Endothelial cell of umbilical vein (primary cell): ENCODE measurements at regions not wholly inside any gene's neighbourhood (a gene's known extent, or its start where the extent isn't known, plus 50 kb on each side); places are given as distances from the start of the nearest gene placed in this dataset.

Source experiments
- BruUV-seq: library from RNA; stranded (reverse); fragments of 400-500 nt; replicated peaks from 2 replicates; lab custom pipeline; 2021; lab: Mats Ljungman, UMichigan
- CTCF ChIA-PET: fragments of 300-600, 350-600 bp; sonication (Branson Sonifier 250); formaldehyde crosslinking; loops from one replicate; lab custom pipeline; 2021; ENCODE audit warnings: antibody characterized with exemption, inconsistent platforms; lab: Charles Lee
- POLR2A ChIA-PET: fragments of 300-600, 350-600 bp; sonication (Branson Sonifier 250); formaldehyde crosslinking; loops from one replicate; lab custom pipeline; 2021; ENCODE audit warnings: antibody characterized with exemption, inconsistent platforms; lab: Charles Lee
- DNase-seq: peaks from one replicate; pipeline ENCODE4 v3.0.0-alpha.2; 2011; ENCODE audit warnings: low read depth, low spot score
- FAIRE-seq: peaks from 2 replicates; lab custom pipeline; 2011; peaks lifted over from hg19 to GRCh38; lab: Jason Lieb, UNC
- H2AFZ ChIP-seq: 2 replicates; pipeline ENCODE4 v1.6.0; 2012; ENCODE audit warnings: low read depth, low read length, control low read depth, inconsistent platforms
- H3K27ac ChIP-seq: 2 replicates; pipeline ENCODE4 v1.5.1; 2011; ENCODE audit warnings: low read depth, mild to moderate bottlenecking, control low read depth, low read length, moderate library complexity; ENCODE audit not compliant: insufficient read depth
- H3K27me3 ChIP-seq, 2 experiments: 2 replicates each; pipeline versions ENCODE4 v1.6.0 to v1.6.1; 2011; ENCODE audit warnings: low read length in 2 of 2, mixed read lengths in 1 of 2; ENCODE audit not compliant: control insufficient read depth in 2 of 2, insufficient read depth in 2 of 2
- H3K36me3 ChIP-seq, 2 experiments: 2 replicates in 1 of 2; 3 replicates in 1 of 2; pipeline ENCODE4 v1.5.1; 2011; ENCODE audit warnings: low read length in 2 of 2, mild to moderate bottlenecking in 1 of 2, moderate library complexity in 1 of 2; ENCODE audit not compliant: control insufficient read depth in 2 of 2, insufficient read depth in 2 of 2; ENCODE audit errors: extremely low read depth in 1 of 2
- H3K4me1 ChIP-seq: 3 replicates; pipeline ENCODE4 v1.5.1; 2011; ENCODE audit warnings: mild to moderate bottlenecking, low read length; ENCODE audit not compliant: control insufficient read depth, insufficient read depth; ENCODE audit errors: extremely low read depth
- H3K4me2 ChIP-seq: 2 replicates; pipeline ENCODE4 v1.6.1; 2011; ENCODE audit warnings: low read length, control low read depth, mixed read lengths; ENCODE audit not compliant: insufficient read depth
- H3K4me3 ChIP-seq, 3 experiments: fragments of 200-600 bp in 1 of 3; sonication (generic), shearing (Covaris generic) in 1 of 3; replicated peaks in 1 of 3; 2 replicates each; pipeline ENCODE4 v1.5.1; 2011 to 2016; ENCODE audit warnings: control low read depth in 3 of 3, low read length in 3 of 3, mild to moderate bottlenecking in 2 of 3, inconsistent platforms in 1 of 3, low read depth in 1 of 3, moderate library complexity in 1 of 3; ENCODE audit not compliant: insufficient read depth in 1 of 3
- H3K79me2 ChIP-seq: 2 replicates; pipeline ENCODE4 v1.6.0; 2012; ENCODE audit warnings: low read length, inconsistent platforms; ENCODE audit not compliant: control insufficient read depth, insufficient read depth
- H3K9ac ChIP-seq: replicated peaks from 2 replicates; pipeline ENCODE3; 2011; ENCODE audit warnings: low read length, control low read depth; ENCODE audit not compliant: insufficient read depth; ENCODE audit errors: extremely low read depth
- H3K9me1 ChIP-seq: replicated peaks from 3 replicates; pipeline ENCODE4 v1.6.0; 2011; ENCODE audit warnings: mild to moderate bottlenecking, low read length; ENCODE audit not compliant: control insufficient read depth, insufficient read depth; ENCODE audit errors: extremely low read depth
- H3K9me3 ChIP-seq: replicated peaks from 2 replicates; pipeline ENCODE4 v1.5.1; 2012; ENCODE audit warnings: low read length, inconsistent platforms; ENCODE audit not compliant: control insufficient read depth, insufficient read depth
- H4K20me1 ChIP-seq: replicated peaks from 2 replicates; pipeline ENCODE3; 2011; ENCODE audit warnings: mild to moderate bottlenecking, low read length; ENCODE audit not compliant: control insufficient read depth, insufficient read depth; ENCODE audit errors: extremely low read depth
- CTCF ChIP-seq, 2 donors: IDR thresholded peaks; 1 replicate in 1 of 2; 2 replicates in 1 of 2; pipeline ENCODE4 v1.5.1; 2011; ENCODE audit warnings: low read length in 2 of 2, mild to moderate bottlenecking in 2 of 2, moderate library complexity in 2 of 2, control low read depth in 1 of 2, inconsistent platforms in 1 of 2, low read depth in 1 of 2; ENCODE audit not compliant: insufficient read depth in 1 of 2; ENCODE audit errors: extremely low read depth in 1 of 2
- EZH2 ChIP-seq: IDR thresholded peaks from 2 replicates; pipeline ENCODE4 v1.6.1; 2012; ENCODE audit warnings: borderline replicate concordance, low read depth, mild to moderate bottlenecking, moderate library complexity, low read length, inconsistent platforms; ENCODE audit not compliant: severe bottlenecking
- FOS ChIP-seq: IDR thresholded peaks from 2 replicates; pipeline ENCODE4 v1.6.1; 2011; ENCODE audit warnings: mild to moderate bottlenecking, low read length, moderate library complexity, borderline replicate concordance; ENCODE audit not compliant: insufficient read depth
- GATA2 ChIP-seq: IDR thresholded peaks from 2 replicates; pipeline ENCODE4 v1.7.0; 2011; ENCODE audit warnings: low read depth, mild to moderate bottlenecking, moderate library complexity, mixed read lengths, low read length; ENCODE audit not compliant: insufficient read length, insufficient read depth
- JUN ChIP-seq: IDR thresholded peaks from 2 replicates; pipeline ENCODE4 v1.6.1; 2011; ENCODE audit warnings: borderline replicate concordance, low read depth; ENCODE audit not compliant: insufficient read length, insufficient read depth
- MAX ChIP-seq: IDR thresholded peaks from 2 replicates; pipeline ENCODE4 v1.6.1; 2011; ENCODE audit not compliant: insufficient read depth, insufficient read length
- MYC ChIP-seq: IDR thresholded peaks from one replicate; pipeline ENCODE4 v1.6.1; 2011; ENCODE audit warnings: mild to moderate bottlenecking, low read depth, low read length
- POLR2A ChIP-seq: IDR thresholded peaks from 2 replicates; pipeline ENCODE4 v1.6.1; 2012; ENCODE audit warnings: low read depth, mild to moderate bottlenecking, control low read depth, low read length
- POLR2AphosphoS5 ChIP-seq: IDR thresholded peaks from 2 replicates; pipeline ENCODE4 v1.6.1; 2012; ENCODE audit warnings: low read depth, mild to moderate bottlenecking, control low read depth, low read length, moderate library complexity; ENCODE audit not compliant: insufficient read depth
- dilution Hi-C: fragments of 300-500 bp; cut with MboI; formaldehyde crosslinking; loops from one replicate; pipeline ENCODE4 v1.15.0; 2019; ENCODE audit warnings: low sequenced_read_pairs; ENCODE audit not compliant: extremely low pct_ligation_motif_present
- intact Hi-C: fragments of 100-400 bp; cut with micrococcal nuclease; formaldehyde crosslinking; loops from one replicate; pipeline ENCODE4 v1.10.0; 2022

GRCh38 chr1:115194506-115194905 lies 105.2 kb upstream of the TSPAN2 start:
- DNase-seq (no peak), FAIRE-seq (no peak)
- dilution Hi-C loops (no loop called here), intact Hi-C loops (no loop called here)
- Histone ChIP-seq H3K9me3 (no peaks in the 10 kb centered on the region), H3K9me1 (no peaks in the 10 kb centered on the region), H3K27me3 (no peaks in the 10 kb centered on the region), H3K79me2 (no peaks in the 10 kb centered on the region), H3K9ac (no peak overlapping the region), H4K20me1 (no peaks in the 10 kb centered on the region), H3K4me2 (no peak overlapping the region), H3K27ac (no peak overlapping the region), H3K4me3 (no peak overlapping the region), H3K4me1 (peaks cover 8% of the 10 kb centered on the region), H3K36me3 (no peaks in the 10 kb centered on the region), H2AFZ (no peak overlapping the region)
- CTCF ChIA-PET = no interaction called here
- no TSS peak for BruUV-seq
- TF ChIP-seq MAX (no peak), MYC (no peak), EZH2 (no peak), JUN (no peak), FOS (no peak), GATA2 (no peak), POLR2A (no peak), CTCF (IDR thresholded peaks at IDR 0.05; ENCODE audit: extremely low read depth in 1 of 2, insufficient read depth in 1 of 2, low read depth in 1 of 2, low read length in 2 of 2) (no peak), POLR2AphosphoS5 (no peak)
- POLR2A ChIA-PET = no interaction called here
